Adrenal gland (tissue), 9 donors: ENCODE measurements at regions not wholly inside any gene's neighbourhood (a gene's known extent, or its start where the extent isn't known, plus 50 kb on each side); places are given as distances from the start of the nearest gene placed in this dataset.
A peak's percentile ranks its signal among the peaks of the same experiment; 100 is the strongest.
"Not testable (repeated sequence)": the region's sequence is repeated elsewhere in the genome, so short reads cannot be mapped to it uniquely, and the experiment has no call there.

ENCODE experiments used
- DNase-seq, 7 donors: peaks; one replicate each; pipeline ENCODE4 v3.0.0-alpha.2; 2019 to 2020
- H3K27ac ChIP-seq, 5 donors: fragments of 200-600 bp; sonication (generic) in 4 of 5; 1 replicate in 3 of 5; 2 replicates in 2 of 5; pipeline versions ENCODE4 v1.5.1 to v1.8.0; 2016 to 2020; ENCODE audit warnings: mild to moderate bottlenecking in 1 of 5
- H3K27me3 ChIP-seq: fragments of 200-600 bp; 2 replicates; pipeline ENCODE4 v1.8.0; 2021
- H3K36me3 ChIP-seq, 2 donors: fragments of 200-600 bp; replicated peaks in 1 of 2; 1 replicate in 1 of 2; 2 replicates in 1 of 2; pipeline versions ENCODE4 v1.5.1 to v1.8.0; 2018 to 2022
- H3K4me1 ChIP-seq, 2 donors: fragments of 200-600 bp; replicated peaks in 1 of 2; 1 replicate in 1 of 2; 2 replicates in 1 of 2; pipeline versions ENCODE4 v1.5.1 to v1.8.0; 2018 to 2021
- H3K4me3 ChIP-seq, 4 donors: fragments of 200-600 bp; sonication (generic) in 3 of 4; one replicate each; pipeline ENCODE4 v1.5.1; 2016 to 2018
- H3K9me3 ChIP-seq, 3 donors: fragments of 200-600 bp; sonication (generic) in 1 of 3; replicated peaks in 1 of 3; 1 replicate in 2 of 3; 2 replicates in 1 of 3; pipeline versions ENCODE4 v1.5.1 to v1.8.0; 2016 to 2021
- POLR2A ChIP-seq, 2 donors: fragments of 450-650 bp; IDR thresholded peaks; one replicate each; pipeline ENCODE4 v1.6.1; 2017; ENCODE audit warnings: antibody characterized with exemption in 2 of 2, mild to moderate bottlenecking in 2 of 2, moderate library complexity in 1 of 2
- WGBS, 4 donors: extraction: QIAGEN DNeasy Blood & Tissue Kit in 2 of 4; methylation state at CpG; one replicate each; pipeline versions ENCODE4 v1.1.5 to v1.1.7; 2013 to 2017; 5-methylcytosine and 5-hydroxymethylcytosine counted together
- intact Hi-C, 2 donors: fragments of 100-400 bp; cut with DNase I; formaldehyde crosslinking; loops; one replicate each; pipeline versions ENCODE4 v1.14.1 to v1.15.0; 2022 to 2023
- TF ChIP-seq, protein P1 (sequence below), 6 experiments: fragments of 450-650 bp in 4 of 6; fragments of 200-600 bp in 2 of 6; sonication (generic) in 1 of 6; IDR thresholded peaks; 1 replicate in 5 of 6; 2 replicates in 1 of 6; pipeline versions ENCODE4 v1.5.1 to v1.8.0; 2016 to 2021; ENCODE audit warnings: antibody characterized with exemption in 6 of 6, mild to moderate bottlenecking in 2 of 6, moderate library complexity in 1 of 6
- donor health status: healthy with polysubstance abuse.
- donor health status: Bipolar disorder and iron deficiency.
- donor health status: DM: yes; HTN: yes; CAD: no.
- donor health status: DM: no; HTN: no; CAD: no.
- donor health status: DM: no; HTN: no; CAD: no.

DNA sequence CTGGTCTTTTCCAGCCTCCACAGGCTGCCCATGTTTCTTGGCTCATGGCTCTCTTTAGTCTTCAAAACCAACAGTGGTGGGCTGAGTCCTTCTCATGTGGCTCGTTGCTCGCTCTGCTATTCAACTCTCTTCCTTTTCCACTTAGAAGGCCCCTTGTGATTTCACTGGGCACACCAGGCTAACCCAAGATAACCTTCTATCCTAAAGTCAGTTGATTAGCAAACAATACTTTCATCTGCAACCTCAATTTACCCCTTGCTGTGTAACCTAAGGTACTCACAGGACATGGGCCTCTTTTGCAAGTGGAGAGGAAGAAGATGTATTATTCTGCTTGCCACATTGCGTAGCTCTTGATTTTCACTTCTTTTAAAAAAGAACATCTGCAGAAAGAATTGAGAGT, 79.6 kb downstream of the UTRN start:
- TF ChIP-seq, protein P1, sequence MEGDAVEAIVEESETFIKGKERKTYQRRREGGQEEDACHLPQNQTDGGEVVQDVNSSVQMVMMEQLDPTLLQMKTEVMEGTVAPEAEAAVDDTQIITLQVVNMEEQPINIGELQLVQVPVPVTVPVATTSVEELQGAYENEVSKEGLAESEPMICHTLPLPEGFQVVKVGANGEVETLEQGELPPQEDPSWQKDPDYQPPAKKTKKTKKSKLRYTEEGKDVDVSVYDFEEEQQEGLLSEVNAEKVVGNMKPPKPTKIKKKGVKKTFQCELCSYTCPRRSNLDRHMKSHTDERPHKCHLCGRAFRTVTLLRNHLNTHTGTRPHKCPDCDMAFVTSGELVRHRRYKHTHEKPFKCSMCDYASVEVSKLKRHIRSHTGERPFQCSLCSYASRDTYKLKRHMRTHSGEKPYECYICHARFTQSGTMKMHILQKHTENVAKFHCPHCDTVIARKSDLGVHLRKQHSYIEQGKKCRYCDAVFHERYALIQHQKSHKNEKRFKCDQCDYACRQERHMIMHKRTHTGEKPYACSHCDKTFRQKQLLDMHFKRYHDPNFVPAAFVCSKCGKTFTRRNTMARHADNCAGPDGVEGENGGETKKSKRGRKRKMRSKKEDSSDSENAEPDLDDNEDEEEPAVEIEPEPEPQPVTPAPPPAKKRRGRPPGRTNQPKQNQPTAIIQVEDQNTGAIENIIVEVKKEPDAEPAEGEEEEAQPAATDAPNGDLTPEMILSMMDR (IDR thresholded peaks at IDR 0.05) = no peak
- TF ChIP-seq POLR2A (IDR thresholded peaks at IDR 0.05) = no peak
- intact Hi-C loops = no loop called here
- Histone ChIP-seq H3K36me3 (no peaks in the 10 kb centered on the region), H3K4me3 (no peak overlapping the region), H3K9me3 (no peaks in the 10 kb centered on the region), H3K27me3 (no peaks in the 10 kb centered on the region), H3K4me1 (peaks cover 12 to 30% of the 10 kb centered on the region in 2 donors), H3K27ac (peak overlapping the region in 3 of 5 donors; percentile 22 to 38 (median 33))
- no peak for DNase-seq
- 74 to 89% (median 80%) methylated on average over 3 of the region's 3 CpGs for WGBS, 4 donors

DNA sequence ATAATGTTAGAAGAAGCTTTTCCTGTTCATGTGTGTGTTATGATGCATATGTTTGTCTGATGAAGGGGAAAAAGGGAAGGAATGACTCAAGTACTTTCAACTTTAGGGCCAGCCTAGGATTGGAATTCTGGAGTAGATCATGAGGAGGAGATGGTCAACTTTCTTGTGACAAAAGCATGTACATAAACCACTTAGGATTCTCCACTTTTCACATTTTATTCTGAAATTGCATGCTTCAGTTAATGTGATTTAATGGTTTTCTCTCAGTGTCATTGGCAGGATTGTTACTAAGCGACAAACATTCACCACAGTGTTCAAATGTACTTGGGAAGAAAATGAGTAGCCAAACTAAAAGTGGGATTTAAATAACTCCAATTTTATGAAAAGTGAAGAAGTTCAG, 80.1 kb downstream of the UTRN start:
- H3K27me3 ChIP-seq = no peaks in the 10 kb centered on the region
- no peak overlapping the region for H3K4me3 ChIP-seq
- DNase-seq = no peak
- 95 to 97% (median 97%) methylated on average over 1 of the region's 1 CpG for WGBS, 4 donors
- no peak for TF ChIP-seq POLR2A (IDR thresholded peaks at IDR 0.05)
- TF ChIP-seq, protein P1 (IDR thresholded peaks at IDR 0.05) = no peak
- no peaks in the 10 kb centered on the region for H3K9me3 ChIP-seq
- intact Hi-C loops = no loop called here
- H3K36me3 ChIP-seq = no peaks in the 10 kb centered on the region
- no peak overlapping the region for H3K27ac ChIP-seq
- H3K4me1 ChIP-seq = peaks cover 12 to 30% of the 10 kb centered on the region in 2 donors

DNA sequence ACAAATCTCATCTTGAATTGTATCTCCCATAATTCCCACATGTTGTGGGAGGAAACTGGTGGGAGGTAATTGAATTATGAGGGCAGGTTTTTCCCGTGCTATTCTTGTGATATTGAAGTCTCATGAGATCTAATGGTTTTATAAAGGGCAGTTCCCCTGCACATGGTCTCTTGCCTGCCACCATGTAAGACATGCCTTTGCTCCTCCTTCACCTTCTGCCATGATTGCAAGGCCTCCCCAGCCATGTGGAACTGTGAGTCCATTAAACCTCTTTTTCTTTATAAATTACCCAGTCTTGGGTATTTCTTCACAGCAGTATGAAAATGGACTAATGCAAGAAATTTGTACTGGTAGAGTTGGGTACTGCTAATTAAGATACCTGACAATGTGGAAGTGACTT, 84.6 kb downstream of the UTRN start:
- H3K9me3 ChIP-seq, H3K36me3 ChIP-seq, DNase-seq, intact Hi-C loops, H3K4me1 ChIP-seq, H3K4me3 ChIP-seq, H3K27ac ChIP-seq, H3K27me3 ChIP-seq: not testable (repeated sequence)
- WGBS, 4 donors = 88 to 90% (median 89%) methylated on average over 1 of the region's 1 CpG; no CpG with 5 or more reads in 1 of the 4 donors

DNA sequence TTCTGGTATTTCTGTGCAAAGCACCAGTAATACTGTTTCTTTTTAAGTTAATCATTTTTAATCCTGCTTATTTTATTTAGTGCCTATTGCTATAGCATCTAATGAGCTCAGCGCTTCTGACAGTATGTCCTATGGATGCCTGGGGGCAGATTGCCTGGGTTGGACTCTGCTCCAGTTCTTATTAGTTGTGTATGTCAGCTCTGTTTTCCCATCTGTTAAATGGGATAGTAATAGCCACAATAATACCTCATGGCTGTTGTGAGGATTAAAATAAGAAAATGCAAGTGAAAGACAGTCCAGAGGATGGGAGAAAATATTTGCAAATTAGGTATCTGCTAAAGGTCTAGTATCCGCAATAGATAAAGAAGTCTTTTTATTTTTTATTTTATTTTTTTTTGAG, 87.0 kb downstream of the UTRN start:
- H3K9me3 ChIP-seq = no peaks in the 10 kb centered on the region
- H3K4me1 ChIP-seq = peaks cover 4 to 15% of the 10 kb centered on the region in 2 donors
- H3K36me3 ChIP-seq = no peaks in the 10 kb centered on the region
- no peak for DNase-seq
- intact Hi-C loops = no loop called here
- H3K27me3 ChIP-seq = no peaks in the 10 kb centered on the region
- 97 to 100% (median 98%) methylated on average over 2 of the region's 2 CpGs for WGBS, 4 donors
- no peak overlapping the region for H3K27ac ChIP-seq
- TF ChIP-seq POLR2A (IDR thresholded peaks at IDR 0.05) = no peak
- TF ChIP-seq, protein P1 (IDR thresholded peaks at IDR 0.05) = no peak
- H3K4me3 ChIP-seq = no peak overlapping the region
